ENCODE measurements at regions not wholly inside any gene's neighbourhood (a gene's known extent, or its start where the extent isn't known, plus 50 kb on each side); places are given as distances from the start of the nearest gene placed in this dataset.

- no peak for DNase-seq
These were observed 206.5 kb downstream of the TMEM182 start for GRCh38 chr2:102968375-102968774.

DNA sequence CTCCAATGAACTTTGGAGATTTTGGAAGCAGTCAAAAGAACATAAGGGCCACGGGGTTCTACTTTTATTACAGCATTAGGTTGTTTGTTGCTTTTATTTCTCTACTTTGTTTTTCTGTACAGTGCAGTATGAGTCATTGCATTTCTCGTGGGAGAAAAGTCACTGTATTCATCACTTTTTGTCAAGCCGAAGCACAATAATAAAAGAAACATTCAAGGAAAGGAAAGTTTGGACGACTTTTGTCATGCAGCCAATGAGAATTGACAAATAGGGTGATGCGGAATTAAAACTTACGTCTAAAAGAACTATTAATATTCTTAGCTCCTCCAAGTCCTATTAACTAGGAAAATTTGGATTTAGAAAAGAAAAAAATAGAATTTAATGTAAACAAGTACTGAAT is 209.9 kb downstream of the TMEM182 start:
- no peak for DNase-seq

DNA sequence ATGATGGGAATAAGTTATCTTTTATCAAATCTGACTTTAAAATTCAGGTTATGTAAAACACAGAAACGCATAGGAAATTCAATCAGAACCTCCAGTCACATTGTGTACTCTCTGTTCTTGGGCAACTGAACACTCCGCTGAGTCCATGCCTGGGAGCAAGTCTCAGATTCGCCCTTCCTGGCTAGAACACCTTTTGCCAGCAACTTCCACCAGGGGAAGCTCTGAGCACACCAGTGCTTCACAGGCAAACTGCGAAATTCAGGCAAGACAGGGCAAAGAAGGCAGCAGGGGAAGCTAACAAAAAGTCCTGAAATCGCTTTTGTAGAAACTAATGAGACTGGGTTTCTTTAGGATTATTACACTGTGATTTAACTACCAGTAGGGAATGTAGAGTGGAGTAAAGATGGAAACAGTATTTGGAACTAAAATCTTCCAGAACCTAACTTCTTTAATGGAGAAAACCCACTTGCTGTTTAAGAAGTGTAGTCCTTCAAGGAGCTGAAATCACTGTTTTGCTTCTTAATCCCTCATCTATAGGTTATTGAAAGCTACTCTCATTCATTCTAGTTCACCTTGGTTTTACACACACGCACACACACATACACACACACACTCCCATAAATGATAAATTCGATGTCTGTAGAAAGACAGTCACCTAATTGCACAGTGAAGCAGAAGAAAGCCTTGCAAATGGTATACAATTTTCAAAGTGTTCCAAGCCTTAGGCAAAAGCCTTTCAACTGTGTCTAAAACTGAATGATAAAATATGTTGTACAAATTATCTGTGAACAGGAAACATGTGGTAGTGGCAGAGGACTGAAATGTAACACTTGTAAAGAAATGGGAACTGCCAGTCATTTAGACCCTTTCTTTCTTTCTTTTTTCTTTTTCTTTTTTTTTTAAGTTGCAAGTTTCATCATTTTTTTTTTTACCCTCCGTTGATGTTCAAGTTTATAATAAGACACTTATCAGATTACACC is 214.5 kb downstream of the TMEM182 start:
- no peak for DNase-seq

GRCh38 chr2:102977426-102978090 is 215.7 kb downstream of the TMEM182 start:
- DNase-seq, result no peak

DNA sequence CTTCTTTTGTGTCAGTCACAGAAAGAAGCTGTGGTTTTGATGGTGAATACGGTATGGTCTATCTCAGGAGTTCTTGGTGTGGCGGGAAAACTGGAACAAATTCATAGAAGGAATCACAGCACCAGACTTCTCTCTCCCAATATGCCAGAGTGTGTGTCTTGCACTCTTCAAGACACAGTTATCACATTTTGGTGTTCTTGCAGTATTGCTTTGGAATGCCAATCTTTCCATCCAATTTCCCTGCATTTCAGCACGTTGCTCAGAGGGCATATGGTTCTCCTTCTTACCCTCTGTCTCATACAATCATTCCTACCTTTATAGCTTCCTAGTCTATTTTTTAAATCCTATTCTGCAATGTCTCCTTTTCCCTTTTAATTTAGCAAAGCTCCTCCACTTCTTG is 216.3 kb downstream of the TMEM182 start:
- DNase-seq, result no peak

- DNase-seq, result no peak
These were observed 217.6 kb downstream of the TMEM182 start for GRCh38 chr2:102979429-102979828.

DNA sequence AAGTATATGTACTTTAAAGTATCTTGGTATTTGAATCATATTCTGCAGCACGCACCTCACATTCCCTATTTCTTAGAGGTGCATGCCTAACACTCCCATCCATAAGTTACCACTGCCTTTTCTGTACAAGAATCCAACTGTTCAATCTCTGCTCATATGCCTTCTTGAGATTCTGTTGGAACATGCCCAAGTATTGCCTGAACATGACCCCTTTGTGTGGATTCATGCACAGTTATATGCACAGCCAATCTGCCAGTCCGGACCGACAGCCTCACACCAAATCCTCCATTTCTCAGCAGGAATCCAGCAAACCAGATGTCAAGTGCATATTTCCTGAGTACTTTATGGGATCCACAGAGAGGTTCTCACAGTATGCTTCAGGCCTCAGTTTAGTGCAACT is 222.0 kb downstream of the TMEM182 start:
- no peak for DNase-seq

DNA sequence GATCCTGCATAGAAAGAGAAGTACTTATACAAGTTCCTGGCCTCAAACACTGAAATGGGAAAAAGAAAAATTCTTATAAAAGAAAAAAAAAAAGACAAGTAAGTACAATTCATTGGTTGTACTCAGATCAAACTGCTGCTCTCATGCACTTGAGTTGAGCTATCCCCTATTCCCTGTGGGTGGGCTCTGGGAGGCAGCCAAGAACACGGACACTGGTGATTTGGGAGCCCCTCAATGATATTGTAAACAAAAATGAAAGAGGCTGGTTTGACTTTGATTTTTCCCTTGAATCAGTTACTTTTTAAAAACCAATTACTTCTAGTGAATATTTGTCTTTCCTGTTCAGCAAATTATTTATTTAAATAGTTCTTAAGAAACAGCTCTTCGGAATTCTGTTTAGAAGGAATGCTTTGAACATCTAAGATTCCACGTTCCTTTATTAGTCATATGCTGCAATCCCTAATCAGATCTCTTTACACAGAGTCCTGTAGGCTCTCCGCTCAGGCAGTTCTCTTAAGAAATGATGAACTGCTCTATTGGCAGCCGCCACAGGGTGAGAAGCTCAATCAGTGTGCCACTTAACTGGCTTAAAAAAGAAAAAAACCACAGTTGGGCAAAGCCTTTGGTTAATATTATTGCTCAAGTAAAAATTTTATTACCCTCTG is 225.1 kb downstream of the TMEM182 start:
- DNase-seq, result no peak

- DNase-seq, result no peak
These were observed 230.8 kb downstream of the TMEM182 start for GRCh38 chr2:102992607-102993006.

GRCh38 chr2:102999958-103000357 is 238.1 kb downstream of the TMEM182 start:
- no peak for DNase-seq

DNA sequence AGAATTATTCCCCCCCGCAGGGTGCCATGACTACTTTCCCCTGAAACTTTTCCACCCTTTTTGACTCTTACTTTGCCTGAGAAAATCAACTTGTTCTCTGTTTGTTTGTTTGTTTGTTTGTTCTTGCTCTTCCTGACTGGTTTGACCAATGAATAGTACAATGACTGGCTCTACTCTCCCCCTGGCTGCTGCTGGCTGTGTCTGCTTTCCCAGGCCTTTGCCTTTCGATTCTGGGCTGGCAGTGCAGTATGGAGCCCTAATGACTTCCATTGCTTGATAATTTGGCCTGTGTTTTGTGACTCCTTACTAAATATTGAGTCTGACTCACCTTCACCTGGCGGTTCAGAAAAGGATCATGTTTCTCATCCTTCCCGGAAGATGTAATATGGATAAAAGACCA is 241.1 kb downstream of the TMEM182 start:
- DNase-seq, result no peak

- no peak for DNase-seq
These were observed 242.0 kb downstream of the TMEM182 start for GRCh38 chr2:103003750-103004260.

GRCh38 chr2:103004426-103004942 is 242.7 kb downstream of the TMEM182 start:
- no peak for DNase-seq

DNA sequence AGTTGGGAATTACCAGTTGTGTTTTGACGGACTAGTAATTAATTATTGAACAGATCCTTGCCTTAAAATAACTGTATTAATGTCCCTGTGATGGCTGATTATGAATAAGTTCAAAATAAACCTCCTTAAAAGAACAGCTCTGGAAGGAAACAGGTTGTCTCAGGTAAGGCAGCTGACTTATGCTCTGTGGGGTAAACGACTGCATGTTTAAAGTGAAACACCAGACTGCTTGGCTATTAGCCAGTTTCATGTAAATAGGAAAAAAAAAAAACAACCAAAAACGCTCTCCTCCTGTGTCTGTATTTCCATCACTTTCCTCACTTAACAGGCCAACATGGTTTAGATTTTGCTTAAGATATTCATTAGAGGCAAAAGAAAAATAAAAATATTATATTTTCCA is 243.6 kb downstream of the TMEM182 start:
- DNase-seq, result no peak

DNA sequence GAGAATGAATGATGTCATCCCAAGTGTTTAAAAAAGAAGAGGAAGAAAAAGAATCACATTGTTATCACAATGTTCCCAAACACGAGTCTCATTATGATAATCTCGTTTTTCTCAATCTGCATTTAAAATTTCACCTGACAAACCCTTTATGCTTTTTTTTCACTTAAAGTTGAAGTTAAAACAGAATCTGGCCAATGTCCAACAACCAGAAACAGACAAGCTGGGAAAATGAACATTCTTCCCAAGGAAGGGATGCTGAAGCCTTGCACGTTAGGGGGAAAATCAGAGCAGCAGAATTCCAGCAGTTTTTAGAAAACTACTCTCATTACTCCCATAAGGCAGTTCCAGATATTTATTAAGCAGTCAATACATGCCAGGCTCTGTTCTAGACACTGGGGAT is 245.3 kb downstream of the TMEM182 start:
- DNase-seq, result no peak

- DNase-seq, result no peak
These were observed 246.8 kb downstream of the TMEM182 start for GRCh38 chr2:103008586-103008985.

GRCh38 chr2:103009871-103010270 is 248.0 kb downstream of the TMEM182 start:
- no peak for DNase-seq

- DNase-seq, result no peak
These were observed 248.5 kb downstream of the TMEM182 start for GRCh38 chr2:103010306-103010705.

DNA sequence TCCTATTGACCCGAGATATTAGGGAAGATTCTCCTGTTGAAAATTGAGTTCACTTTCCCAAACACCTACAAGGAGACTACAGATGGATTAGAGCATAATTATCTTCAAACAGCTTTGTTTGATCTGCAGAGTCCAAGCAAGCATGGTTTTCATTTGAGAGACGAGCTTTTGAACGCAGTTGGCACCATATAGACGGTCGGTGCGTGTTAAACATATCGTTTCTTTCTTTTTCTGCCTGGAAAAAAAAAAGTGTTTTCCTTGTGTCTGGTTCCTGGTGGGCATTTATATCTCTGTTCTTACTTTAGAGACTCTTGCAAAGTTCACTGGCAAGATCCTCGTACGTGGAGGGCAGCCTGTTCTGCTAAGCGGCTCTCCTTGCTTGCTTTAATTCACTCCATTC is 248.9 kb downstream of the TMEM182 start:
- no peak for DNase-seq

GRCh38 chr2:103012590-103012989 is 250.8 kb downstream of the TMEM182 start:
- no peak for DNase-seq

DNA sequence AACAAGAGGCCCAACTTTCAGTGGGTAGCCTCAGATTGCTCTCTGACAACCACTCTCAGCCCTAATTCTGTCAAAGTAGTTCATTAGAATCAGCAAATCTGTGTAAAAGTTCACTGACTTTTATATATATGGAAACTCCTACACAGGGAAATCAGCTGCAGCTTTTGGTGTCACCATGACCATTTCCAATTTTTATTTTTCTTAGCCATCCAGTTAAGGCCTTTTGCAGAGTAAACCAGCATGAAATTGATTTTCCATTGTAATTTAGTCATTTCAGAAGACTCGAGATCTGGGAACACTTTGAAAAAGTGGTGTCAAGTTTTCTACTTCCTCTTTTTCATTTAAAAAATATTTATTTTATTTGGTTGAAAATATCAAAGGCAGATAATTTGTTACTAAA is 263.2 kb downstream of the TMEM182 start:
- DNase-seq, result no peak

GRCh38 chr2:103028181-103028580 is 266.4 kb downstream of the TMEM182 start:
- no peak for DNase-seq

All from suppressor macrophage treated with lipopolysaccharide for 4 hours (primary cell).